Peyer's patch (tissue), 4 donors: ENCODE measurements at regions not wholly inside any gene's neighbourhood (a gene's known extent, or its start where the extent isn't known, plus 50 kb on each side); places are given as distances from the start of the nearest gene placed in this dataset.

Experiments used
- DNase-seq, 3 donors: peaks; one replicate each; pipeline ENCODE4 v3.0.0-alpha.2; 2017 to 2019
- H3K27ac ChIP-seq, 4 donors: fragments of 200-600 bp; sonication (generic); one replicate each; pipeline ENCODE4 v1.5.1; 2016 to 2019
- H3K27me3 ChIP-seq, 2 donors: fragments of 200-600 bp; sonication (generic); one replicate each; pipeline ENCODE4 v1.5.1; 2019
- H3K36me3 ChIP-seq, 3 donors: fragments of 200-600 bp; sonication (generic); one replicate each; pipeline ENCODE4 v1.5.1; 2016 to 2019
- H3K4me1 ChIP-seq, 4 donors: fragments of 200-600 bp; sonication (generic); one replicate each; pipeline ENCODE4 v1.5.1; 2016 to 2019
- H3K4me3 ChIP-seq, 4 donors: fragments of 200-600 bp; sonication (generic); 1 replicate in 3 of 4; 2 replicates in 1 of 4; pipeline ENCODE4 v1.5.1; 2016 to 2019; ENCODE audit warnings: mild to moderate bottlenecking in 1 of 4
- H3K9me3 ChIP-seq, 4 donors: fragments of 200-600 bp; sonication (generic); one replicate each; pipeline ENCODE4 v1.5.1; 2016 to 2019; ENCODE audit warnings: mild to moderate bottlenecking in 1 of 4
- POLR2A ChIP-seq, 2 donors: fragments of 450-650 bp; IDR thresholded peaks; one replicate each; pipeline ENCODE4 v1.5.1; 2017; ENCODE audit warnings: antibody characterized with exemption in 2 of 2, mild to moderate bottlenecking in 2 of 2, moderate library complexity in 2 of 2
- TF ChIP-seq, protein P1 (sequence below), 6 experiments: fragments of 450-650 bp in 4 of 6; fragments of 200-600 bp in 2 of 6; sonication (generic) in 1 of 6; IDR thresholded peaks; one replicate each; pipeline ENCODE4 v1.5.1; 2017 to 2019; ENCODE audit warnings: antibody characterized with exemption in 6 of 6, mild to moderate bottlenecking in 3 of 6, moderate library complexity in 1 of 6

DNA sequence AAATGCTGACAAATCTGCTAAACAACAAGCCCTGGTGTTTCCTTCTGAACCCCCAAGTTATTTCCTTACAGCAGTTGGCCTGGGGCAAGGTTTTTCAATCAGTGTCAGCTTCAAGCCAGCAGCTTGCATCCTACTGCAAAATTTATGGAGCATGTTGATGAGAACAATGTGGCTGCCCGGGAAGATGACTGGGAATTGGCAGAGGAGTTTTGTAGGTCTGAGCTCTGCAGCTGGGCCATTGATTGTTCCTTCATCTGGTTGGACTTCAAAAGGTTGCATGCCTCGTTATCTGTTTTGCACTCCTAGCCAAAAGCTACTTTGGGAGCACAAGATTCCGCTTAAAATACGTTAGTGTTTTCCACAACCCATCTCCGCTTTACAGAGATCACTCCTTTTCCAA lies 1030.3 kb upstream of the LCORL start:
- Histone ChIP-seq H3K4me1 (no peaks in the 10 kb centered on the region), H3K27me3 (no peaks in the 10 kb centered on the region), H3K9me3 (no peaks in the 10 kb centered on the region), H3K4me3 (no peak overlapping the region), H3K36me3 (no peaks in the 10 kb centered on the region), H3K27ac (no peak overlapping the region)
- no peak for DNase-seq
- TF ChIP-seq, protein P1, sequence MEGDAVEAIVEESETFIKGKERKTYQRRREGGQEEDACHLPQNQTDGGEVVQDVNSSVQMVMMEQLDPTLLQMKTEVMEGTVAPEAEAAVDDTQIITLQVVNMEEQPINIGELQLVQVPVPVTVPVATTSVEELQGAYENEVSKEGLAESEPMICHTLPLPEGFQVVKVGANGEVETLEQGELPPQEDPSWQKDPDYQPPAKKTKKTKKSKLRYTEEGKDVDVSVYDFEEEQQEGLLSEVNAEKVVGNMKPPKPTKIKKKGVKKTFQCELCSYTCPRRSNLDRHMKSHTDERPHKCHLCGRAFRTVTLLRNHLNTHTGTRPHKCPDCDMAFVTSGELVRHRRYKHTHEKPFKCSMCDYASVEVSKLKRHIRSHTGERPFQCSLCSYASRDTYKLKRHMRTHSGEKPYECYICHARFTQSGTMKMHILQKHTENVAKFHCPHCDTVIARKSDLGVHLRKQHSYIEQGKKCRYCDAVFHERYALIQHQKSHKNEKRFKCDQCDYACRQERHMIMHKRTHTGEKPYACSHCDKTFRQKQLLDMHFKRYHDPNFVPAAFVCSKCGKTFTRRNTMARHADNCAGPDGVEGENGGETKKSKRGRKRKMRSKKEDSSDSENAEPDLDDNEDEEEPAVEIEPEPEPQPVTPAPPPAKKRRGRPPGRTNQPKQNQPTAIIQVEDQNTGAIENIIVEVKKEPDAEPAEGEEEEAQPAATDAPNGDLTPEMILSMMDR (IDR thresholded peaks at IDR 0.05): no peak
- TF ChIP-seq POLR2A (IDR thresholded peaks at IDR 0.05): no peak

DNA sequence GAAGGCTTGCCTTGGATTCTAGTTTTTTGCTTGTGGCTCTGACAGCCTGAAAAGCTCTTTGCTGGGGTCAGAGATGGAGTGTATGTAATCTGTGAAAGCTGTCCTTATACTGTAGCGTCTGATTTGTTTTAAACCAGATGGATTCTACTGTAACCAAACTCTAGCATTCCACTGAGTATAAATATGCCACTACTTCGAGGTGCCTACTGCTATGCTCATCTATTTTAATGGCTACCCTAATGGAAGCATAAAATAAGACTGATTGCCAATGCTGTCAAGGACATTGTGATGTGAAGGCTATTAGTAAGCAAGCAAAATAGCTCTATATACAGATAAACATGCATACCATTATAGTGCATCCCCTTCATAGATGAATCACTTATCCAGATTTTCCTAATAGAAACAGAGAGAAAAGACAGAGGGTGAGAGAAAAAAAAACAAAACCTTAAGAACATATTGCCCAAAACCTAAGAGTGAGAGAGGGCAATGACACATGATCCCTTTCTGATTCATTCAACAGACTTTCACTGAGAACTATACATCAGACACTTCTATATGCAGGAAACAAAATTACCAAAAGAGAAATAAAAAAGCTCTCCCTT lies 1025.8 kb upstream of the LCORL start:
- TF ChIP-seq, protein P1 (IDR thresholded peaks at IDR 0.05): no peak
- no peak for TF ChIP-seq POLR2A (IDR thresholded peaks at IDR 0.05)
- no peaks in the 10 kb centered on the region for H3K4me1 ChIP-seq
- no peaks in the 10 kb centered on the region for H3K36me3 ChIP-seq
- no peak overlapping the region for H3K27ac ChIP-seq
- H3K27me3 ChIP-seq: no peaks in the 10 kb centered on the region
- H3K9me3 ChIP-seq: no peaks in the 10 kb centered on the region
- DNase-seq: no peak
- no peak overlapping the region for H3K4me3 ChIP-seq

DNA sequence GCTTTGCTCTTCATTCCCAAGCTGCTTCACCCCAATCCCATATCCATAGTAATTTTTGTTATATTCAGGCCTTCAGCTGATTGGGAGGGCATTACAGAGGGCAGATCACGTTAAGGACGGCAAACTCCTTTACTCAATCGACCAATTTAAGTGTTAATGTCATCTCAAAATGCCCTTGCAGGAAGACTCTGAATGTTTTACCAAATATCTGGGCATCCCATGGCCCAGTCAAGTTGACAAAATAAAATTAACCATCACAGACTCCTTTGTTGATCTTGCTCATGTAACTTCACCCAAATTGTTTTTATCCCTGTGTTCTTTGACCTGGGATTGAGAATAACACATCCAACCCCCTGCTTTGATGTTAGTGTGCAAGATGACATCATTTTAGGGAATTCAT lies 1018.3 kb upstream of the LCORL start:
- Histone ChIP-seq H3K27me3 (no peaks in the 10 kb centered on the region), H3K27ac (no peak overlapping the region), H3K4me3 (no peak overlapping the region), H3K36me3 (no peaks in the 10 kb centered on the region), H3K4me1 (no peaks in the 10 kb centered on the region), H3K9me3 (no peaks in the 10 kb centered on the region)
- TF ChIP-seq POLR2A (IDR thresholded peaks at IDR 0.05): no peak
- TF ChIP-seq, protein P1 (IDR thresholded peaks at IDR 0.05): no peak
- DNase-seq: no peak

DNA sequence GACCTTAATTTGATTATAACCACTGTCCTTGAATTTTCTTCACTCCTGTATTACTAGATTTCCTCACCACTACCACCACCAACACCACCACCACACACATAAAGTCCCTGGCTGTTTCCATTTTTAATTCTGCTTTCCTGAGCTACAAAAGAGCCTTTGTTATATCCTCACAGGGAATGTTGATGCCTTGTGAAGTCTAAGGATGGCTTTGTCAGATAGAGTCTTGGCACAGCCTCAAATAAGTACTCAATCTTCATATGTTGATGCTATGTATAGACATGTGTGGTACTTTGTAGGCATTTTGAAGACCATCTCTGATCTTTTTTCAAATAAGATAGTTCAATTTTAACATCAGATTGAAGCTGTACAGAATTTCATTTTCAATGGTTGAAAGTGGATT lies 1016.7 kb upstream of the LCORL start:
- Histone ChIP-seq H3K36me3 (no peaks in the 10 kb centered on the region), H3K27me3 (no peaks in the 10 kb centered on the region), H3K9me3 (no peaks in the 10 kb centered on the region), H3K4me3 (no peak overlapping the region), H3K27ac (no peak overlapping the region), H3K4me1 (no peaks in the 10 kb centered on the region)
- no peak for DNase-seq
- TF ChIP-seq POLR2A (IDR thresholded peaks at IDR 0.05): no peak
- TF ChIP-seq, protein P1 (IDR thresholded peaks at IDR 0.05): no peak

DNA sequence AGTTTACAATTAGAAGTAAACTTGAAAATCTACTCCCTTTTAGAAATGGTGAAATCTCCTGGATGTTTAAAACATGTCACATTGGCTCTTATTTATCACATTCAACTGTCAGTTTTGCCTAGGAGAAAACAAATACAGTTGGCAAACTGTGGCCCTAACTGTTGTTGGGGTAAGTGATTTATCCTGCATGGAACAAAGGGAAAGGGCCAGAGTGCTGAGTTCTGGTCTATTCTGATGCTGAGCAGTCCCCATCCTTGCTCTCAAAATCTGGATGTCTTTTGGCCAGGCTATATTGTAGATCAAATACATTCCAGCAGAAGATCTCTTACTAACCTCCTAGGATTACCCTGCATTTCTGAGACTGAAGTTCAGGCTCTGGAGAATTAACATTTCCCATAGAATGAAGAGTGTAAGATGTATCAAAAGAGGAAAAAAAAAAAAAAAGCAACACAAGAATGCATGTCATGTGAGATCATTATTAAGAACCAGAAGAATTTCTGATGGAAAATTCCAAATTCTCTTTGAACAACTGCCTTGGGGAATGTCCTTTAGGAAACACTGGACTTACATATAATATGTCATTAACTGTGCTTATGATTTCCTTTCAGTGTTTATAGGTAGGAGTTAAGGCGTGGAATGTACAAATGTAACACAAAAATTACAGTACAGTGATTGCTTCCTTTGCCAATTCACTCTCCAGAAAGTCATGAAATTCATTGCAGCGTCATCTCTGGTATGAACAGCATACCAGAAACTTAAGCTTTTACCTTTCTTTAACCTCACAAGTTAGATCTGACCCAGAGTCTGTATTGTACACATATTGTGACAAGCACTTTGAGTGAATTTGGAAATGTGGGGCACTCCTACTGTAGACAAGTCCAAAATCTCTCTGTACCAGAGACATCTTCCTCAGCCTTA lies 1012.5 kb upstream of the LCORL start:
- H3K4me3 ChIP-seq: no peak overlapping the region
- no peak for TF ChIP-seq POLR2A (IDR thresholded peaks at IDR 0.05)
- no peaks in the 10 kb centered on the region for H3K4me1 ChIP-seq
- no peak overlapping the region for H3K27ac ChIP-seq
- peaks cover 0 to 7% (median 0%) of the 10 kb centered on the region in 4 donors for H3K9me3 ChIP-seq
- no peaks in the 10 kb centered on the region for H3K36me3 ChIP-seq
- H3K27me3 ChIP-seq: no peaks in the 10 kb centered on the region
- DNase-seq: no peak

DNA sequence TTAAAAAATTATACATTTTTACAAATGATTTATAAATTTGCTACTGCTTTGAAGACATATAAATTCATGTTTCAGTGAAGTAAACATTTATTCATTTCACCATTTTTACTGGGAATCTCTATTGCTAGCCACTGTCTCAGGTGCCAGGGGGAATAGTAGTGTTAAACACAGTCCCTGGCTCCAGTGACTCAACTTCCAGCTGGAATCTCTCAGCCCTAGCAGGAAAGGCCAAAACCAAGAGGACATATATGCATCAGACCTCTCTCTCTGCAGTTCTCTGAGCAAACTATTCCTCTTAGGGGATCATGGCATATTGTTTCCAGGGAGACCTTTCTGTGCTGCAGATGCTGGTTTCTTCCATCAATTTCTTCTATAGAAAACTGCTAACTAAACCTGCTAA lies 1009.0 kb upstream of the LCORL start:
- no peaks in the 10 kb centered on the region for H3K36me3 ChIP-seq
- H3K27ac ChIP-seq: no peak overlapping the region
- no peak for TF ChIP-seq POLR2A (IDR thresholded peaks at IDR 0.05)
- TF ChIP-seq, protein P1 (IDR thresholded peaks at IDR 0.05): no peak
- DNase-seq: no peak
- no peak overlapping the region for H3K4me3 ChIP-seq
- H3K4me1 ChIP-seq: no peaks in the 10 kb centered on the region
- no peaks in the 10 kb centered on the region for H3K27me3 ChIP-seq
- peaks cover 0 to 7% (median 0%) of the 10 kb centered on the region in 4 donors for H3K9me3 ChIP-seq
